GM19240 (cell line): ENCODE measurements at regions not wholly inside any gene's neighbourhood (a gene's known extent, or its start where the extent isn't known, plus 50 kb on each side); places are given as distances from the start of the nearest gene placed in this dataset.
"Not testable (repeated sequence)": the region's sequence is repeated elsewhere in the genome, so short reads cannot be mapped to it uniquely, and the experiment has no call there.

ENCODE experiments used
- DNase-seq: peaks from one replicate; pipeline ENCODE4 v3.0.0; 2011; ENCODE audit warnings: low spot score; ENCODE audit not compliant: insufficient read length

DNA sequence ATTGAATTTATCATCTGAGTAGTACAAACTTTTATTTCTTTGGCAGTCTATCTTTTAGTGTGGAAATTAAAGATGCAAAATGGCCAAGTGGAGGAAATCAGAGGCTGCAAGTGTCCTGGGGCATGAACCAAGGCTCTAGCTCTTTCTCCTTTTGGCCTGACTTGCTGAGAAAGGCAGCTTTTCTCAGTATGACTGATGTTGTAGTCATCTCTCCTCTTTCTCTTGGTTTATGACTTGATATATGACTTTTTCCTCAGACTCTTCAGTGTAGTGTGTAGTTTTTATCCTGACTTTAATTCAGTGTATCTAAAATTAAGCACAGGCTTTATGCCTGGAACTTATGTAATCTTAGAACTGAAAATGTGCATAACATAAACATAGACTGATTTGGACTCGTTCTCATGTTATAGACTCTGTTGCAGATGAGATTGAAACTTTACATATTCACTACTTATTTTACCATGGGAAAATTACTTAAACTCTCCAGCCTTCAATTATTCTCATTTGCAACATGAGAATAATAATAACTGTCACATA lies 65.7 kb downstream of the SLITRK5 start:
- no peak for DNase-seq

- DNase-seq, result no peak
These were observed 82.9 kb downstream of the SLITRK5 start for GRCh38 chr13:87754097-87754496.

GRCh38 chr13:87769445-87769844 lies 98.3 kb downstream of the SLITRK5 start:
- DNase-seq, result no peak

- DNase-seq, result no peak
These were observed 106.2 kb downstream of the SLITRK5 start for GRCh38 chr13:87777387-87777786.

- no peak for DNase-seq
These were observed 107.0 kb downstream of the SLITRK5 start for GRCh38 chr13:87778128-87778527.

GRCh38 chr13:87779426-87779825 lies 108.3 kb downstream of the SLITRK5 start:
- DNase-seq, result no peak

DNA sequence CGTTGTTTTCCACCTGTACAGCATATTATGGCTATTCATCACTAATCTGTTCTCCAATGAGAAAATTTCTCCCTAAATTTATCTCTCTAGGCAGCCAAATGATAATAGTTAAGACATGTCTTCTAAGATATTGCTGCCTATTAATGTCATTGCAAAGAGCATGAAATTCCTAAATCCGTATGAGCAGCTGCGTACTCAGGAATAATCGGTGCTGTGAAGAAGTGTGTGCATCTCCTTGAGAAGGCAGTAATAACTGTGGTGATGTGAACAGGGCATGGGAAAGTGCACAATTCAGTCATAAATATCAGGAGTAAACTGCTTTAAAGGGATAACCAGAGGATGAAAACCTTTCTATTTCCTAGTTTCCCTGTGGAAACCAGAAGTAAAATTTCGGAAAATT lies 112.2 kb downstream of the SLITRK5 start:
- no peak for DNase-seq

GRCh38 chr13:87788363-87788762 lies 117.2 kb downstream of the SLITRK5 start:
- no peak for DNase-seq

DNA sequence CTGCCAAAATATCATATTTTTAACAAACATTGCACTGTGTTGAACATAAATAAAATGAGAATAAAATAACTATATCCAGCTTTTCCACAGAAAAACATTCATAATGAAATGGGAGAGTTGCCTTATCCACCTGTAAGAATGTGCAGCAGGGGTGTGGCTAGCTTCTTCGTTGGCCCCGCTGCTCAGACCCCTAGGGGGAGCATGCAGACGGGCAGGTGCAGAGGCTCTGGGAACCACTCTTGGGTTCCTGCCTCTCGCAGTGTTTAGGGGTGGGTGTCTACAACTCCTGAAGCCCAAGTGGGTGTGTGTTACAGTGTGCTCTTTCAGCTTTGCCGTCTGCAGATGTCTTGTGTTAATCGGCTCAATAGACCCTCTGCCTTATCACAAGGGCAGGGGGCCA lies 121.7 kb downstream of the SLITRK5 start:
- no peak for DNase-seq

DNA sequence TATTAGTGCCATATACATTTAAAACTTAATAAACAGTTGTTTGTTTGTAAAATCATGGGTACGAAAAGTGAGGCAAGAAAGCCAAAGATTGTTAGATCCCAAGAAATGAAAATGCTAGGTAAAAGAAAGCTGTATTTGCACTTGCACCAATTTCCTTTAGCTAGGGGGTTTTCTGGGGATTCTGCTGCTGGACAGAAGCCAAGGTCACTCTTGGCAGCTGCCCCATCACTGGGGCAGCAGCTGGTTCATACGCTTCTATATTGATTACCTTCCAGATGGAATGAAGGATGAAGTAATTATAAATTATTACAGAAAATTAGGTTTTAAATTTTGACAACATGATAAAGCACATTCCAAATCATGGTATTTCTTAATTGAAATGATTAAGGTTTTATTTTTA lies 127.4 kb downstream of the SLITRK5 start:
- no peak for DNase-seq

DNA sequence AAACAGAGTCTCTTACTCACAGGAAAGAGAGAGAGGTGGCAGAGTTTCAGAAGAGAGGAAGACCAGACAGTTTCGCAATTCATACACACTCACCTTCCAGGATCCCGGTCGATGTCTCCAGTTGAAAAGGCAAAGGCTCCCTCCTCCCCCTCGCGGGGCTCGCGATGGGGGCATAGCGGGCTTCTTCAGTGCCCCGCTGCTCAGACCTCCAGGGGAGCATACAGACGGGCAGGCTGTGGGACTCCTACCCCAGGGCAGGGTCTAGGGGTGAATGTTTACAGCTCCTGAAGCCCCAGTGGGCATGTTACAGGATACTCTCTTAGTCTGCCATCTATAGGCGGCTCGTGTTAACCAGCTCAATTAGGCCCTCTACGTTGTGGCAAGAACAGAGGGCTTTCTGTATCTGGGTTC lies 139.2 kb downstream of the SLITRK5 start:
- DNase-seq, result no peak

DNA sequence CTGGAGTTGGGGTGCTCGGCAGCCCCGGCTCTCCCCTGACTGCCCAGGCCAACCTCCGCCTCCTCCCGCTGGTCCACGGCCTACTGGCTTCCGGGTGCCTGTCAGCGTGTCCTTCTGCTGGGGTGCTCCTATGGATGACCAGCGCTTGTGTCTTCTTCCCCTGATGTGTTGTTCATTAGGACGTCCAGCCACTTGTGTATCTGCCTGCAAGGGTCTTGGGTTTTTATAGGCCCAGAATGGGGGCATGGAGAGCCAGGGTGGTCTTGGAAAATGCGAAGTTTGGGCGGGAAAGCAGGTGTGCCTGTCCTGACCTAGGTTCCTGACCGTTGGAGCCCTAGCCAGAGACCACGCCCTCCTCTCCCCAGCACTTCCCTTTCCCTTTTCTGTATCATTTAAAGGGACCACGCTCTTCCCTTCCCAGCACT lies 139.8 kb downstream of the SLITRK5 start:
- DNase-seq, result no peak

DNA sequence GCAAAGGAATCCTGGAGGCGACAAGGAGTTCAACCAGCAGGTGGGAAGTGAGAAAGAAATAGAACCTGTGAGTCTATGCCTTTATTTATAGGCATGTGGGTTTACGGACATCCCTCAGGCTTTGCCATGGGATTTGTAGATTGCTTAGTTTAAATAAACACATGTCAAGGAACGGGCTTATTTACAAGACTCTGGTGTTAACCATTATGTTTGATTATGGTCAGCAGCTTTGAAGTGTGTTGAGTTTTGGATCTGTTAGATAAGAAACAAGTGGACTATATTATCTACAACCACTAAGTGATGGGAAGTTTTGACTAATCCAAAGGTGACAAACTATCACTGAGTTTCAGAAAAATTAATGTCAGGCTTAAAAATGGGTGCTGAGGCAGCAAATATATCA lies 143.2 kb downstream of the SLITRK5 start:
- no peak for DNase-seq

- DNase-seq, result no peak
These were observed 149.1 kb downstream of the SLITRK5 start for GRCh38 chr13:87820241-87820640.

- no peak for DNase-seq
These were observed 150.3 kb downstream of the SLITRK5 start for GRCh38 chr13:87821512-87821911.

- not testable (repeated sequence) for DNase-seq
These were observed 155.1 kb downstream of the SLITRK5 start for GRCh38 chr13:87826301-87826700.

GRCh38 chr13:87827479-87827878 lies 156.3 kb downstream of the SLITRK5 start:
- DNase-seq, result no peak

- no peak for DNase-seq
These were observed 166.4 kb downstream of the SLITRK5 start for GRCh38 chr13:87837522-87837921.

DNA sequence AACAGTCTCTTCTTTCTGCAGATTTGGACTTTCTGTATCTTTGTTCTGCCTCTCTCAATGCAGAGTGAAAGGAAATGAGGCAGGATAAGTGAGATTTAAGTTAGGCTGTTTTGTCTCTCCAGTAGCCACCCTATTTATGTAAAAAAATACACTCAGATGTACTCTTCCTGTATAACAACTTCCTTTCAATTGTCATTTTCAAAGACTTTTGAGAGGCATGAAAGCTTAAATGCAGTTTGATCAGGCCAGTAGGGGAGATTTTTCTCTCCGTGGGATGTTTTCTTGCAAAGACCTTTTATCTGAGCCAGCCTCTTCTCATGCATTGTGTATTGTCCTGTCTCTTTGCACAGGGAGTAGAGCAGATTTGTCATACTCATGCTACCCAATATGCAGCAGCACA lies 166.8 kb downstream of the SLITRK5 start:
- DNase-seq, result no peak

DNA sequence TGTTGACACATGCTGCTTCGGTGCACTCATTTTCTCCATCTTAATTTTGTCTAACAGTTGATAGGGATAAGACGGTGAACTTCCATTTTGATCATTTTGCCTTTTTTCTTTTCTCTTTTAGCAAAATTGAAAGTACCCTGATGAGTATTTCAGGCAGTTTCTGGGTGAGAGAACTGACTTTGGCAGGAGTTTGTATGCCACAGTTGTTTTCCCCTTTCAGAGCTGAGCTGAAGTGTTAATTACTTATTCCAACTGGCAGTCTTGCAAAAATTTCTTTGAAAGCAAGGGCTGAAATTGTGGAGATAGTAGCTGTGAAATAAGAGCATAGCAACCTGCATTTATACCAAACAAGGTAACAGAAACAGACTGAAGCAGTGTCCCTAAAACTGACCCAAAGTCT lies 180.2 kb downstream of the SLITRK5 start:
- DNase-seq, result no peak

- DNase-seq, result no peak
These were observed 184.4 kb downstream of the SLITRK5 start for GRCh38 chr13:87855553-87855952.

DNA sequence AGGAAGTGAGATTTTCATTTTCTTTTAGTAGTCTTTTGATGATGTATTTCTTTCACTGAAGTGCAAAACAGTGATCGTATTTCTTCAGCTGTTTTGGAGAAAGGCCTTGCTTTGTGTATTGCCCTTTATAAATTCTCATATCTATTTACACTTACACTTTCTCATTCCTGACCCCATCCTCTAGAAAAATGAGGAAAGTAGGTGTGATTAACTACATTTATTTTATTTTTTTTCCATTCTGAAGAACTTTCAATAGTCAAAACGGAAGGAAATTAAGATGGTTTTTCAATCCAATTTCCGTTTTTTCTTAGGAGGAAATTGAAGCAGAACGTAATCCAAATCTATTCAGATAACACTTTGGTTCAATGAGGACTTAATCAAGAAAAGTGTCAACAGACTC lies 188.1 kb downstream of the SLITRK5 start:
- no peak for DNase-seq

- DNase-seq, result no peak
These were observed 196.3 kb downstream of the SLITRK5 start for GRCh38 chr13:87867426-87867825.

- no peak for DNase-seq
These were observed 197.6 kb downstream of the SLITRK5 start for GRCh38 chr13:87868731-87869130.
